ENCODE measurements at regions not wholly inside any gene's neighbourhood (a gene's known extent, or its start where the extent isn't known, plus 50 kb on each side); places are given as distances from the start of the nearest gene placed in this dataset.
"Not testable (repeated sequence)": the region's sequence is repeated elsewhere in the genome, so short reads cannot be mapped to it uniquely, and the experiment has no call there.

GRCh38 chr1:65034879-65035278, 68.5 kb upstream of the JAK1 start:
- H3K9ac ChIP-seq (ENCODE audit: low read length); intact Hi-C loops (cut with micrococcal nuclease); CTCF ChIA-PET; H3K9me3 ChIP-seq (ENCODE audit: low read length); H3K4me3 ChIP-seq (ENCODE audit: low read length); H3K27ac ChIP-seq (ENCODE audit: low read length); DNase-seq; H3K4me1 ChIP-seq (ENCODE audit: insufficient read depth, low read length); BruUV-seq (replicated peaks); ATAC-seq; H3F3A ChIP-seq (ENCODE audit: low read length, unreplicated experiment); H4K20me1 ChIP-seq (ENCODE audit: low read length); H3K36me3 ChIP-seq (ENCODE audit: low read depth, low read length); H3K27me3 ChIP-seq (ENCODE audit: low read length); H3K4me2 ChIP-seq (ENCODE audit: low read length); H3K79me2 ChIP-seq (ENCODE audit: low read length); H3K9me2 ChIP-seq (replicated peaks; ENCODE audit: low read length); H2AFZ ChIP-seq (ENCODE audit: low read length); POLR2A ChIA-PET (ENCODE audit: unreplicated experiment): not testable (repeated sequence)

- no peak overlapping the region for H3K4me3 ChIP-seq (ENCODE audit: low read length)
- no peaks in the 10 kb centered on the region for H3K9me2 ChIP-seq (replicated peaks; ENCODE audit: low read length)
- no peaks in the 10 kb centered on the region for H3K36me3 ChIP-seq (ENCODE audit: low read depth, low read length)
- intact Hi-C loops (cut with micrococcal nuclease), result no loop called here
- no peaks in the 10 kb centered on the region for H3K9me3 ChIP-seq (ENCODE audit: low read length)
- H3K27ac ChIP-seq (ENCODE audit: low read length), result no peak overlapping the region
- no peak overlapping the region for H2AFZ ChIP-seq (ENCODE audit: low read length)
- no peak for ATAC-seq
- H3K4me1 ChIP-seq (ENCODE audit: insufficient read depth, low read length), result no peaks in the 10 kb centered on the region
- H3K9ac ChIP-seq (ENCODE audit: low read length), result no peak overlapping the region
- H3K4me2 ChIP-seq (ENCODE audit: low read length), result no peak overlapping the region
- H3K79me2 ChIP-seq (ENCODE audit: low read length), result no peaks in the 10 kb centered on the region
- H3K27me3 ChIP-seq (ENCODE audit: low read length), result no peaks in the 10 kb centered on the region
- BruUV-seq (replicated peaks), result no TSS peak
- peak; percentile 32 for DNase-seq
- ChIA-PET CTCF (no interaction called here), POLR2A (ENCODE audit: unreplicated experiment) (no interaction called here)
- H4K20me1 ChIP-seq (ENCODE audit: low read length), result no peaks in the 10 kb centered on the region
- TF ChIP-seq CTCF (conservative IDR thresholded peaks at IDR 0.05; ENCODE audit: low read depth, low read length), result no peak
- no peak for TF ChIP-seq EZH2phosphoT487 (IDR thresholded peaks at IDR 0.05; ENCODE audit: borderline replicate concordance, low read length)
- no peak for TF ChIP-seq EZH2 (IDR thresholded peaks at IDR 0.05; ENCODE audit: low read length, unreplicated experiment)
- no peaks in the 10 kb centered on the region for H3F3A ChIP-seq (ENCODE audit: low read length, unreplicated experiment)
These were observed 70.3 kb upstream of the JAK1 start for GRCh38 chr1:65036570-65037051.

GRCh38 chr1:65039066-65039465, 72.7 kb upstream of the JAK1 start:
- intact Hi-C loops (cut with micrococcal nuclease), result no loop called here
- BruUV-seq (replicated peaks), result no TSS peak
- Histone ChIP-seq H3K9ac (ENCODE audit: low read length) (no peak overlapping the region), H2AFZ (ENCODE audit: low read length) (no peak overlapping the region), H3K27me3 (ENCODE audit: low read length) (no peaks in the 10 kb centered on the region), H3K36me3 (ENCODE audit: low read depth, low read length) (no peaks in the 10 kb centered on the region), H3K79me2 (ENCODE audit: low read length) (no peaks in the 10 kb centered on the region), H3F3A (ENCODE audit: low read length, unreplicated experiment) (no peaks in the 10 kb centered on the region), H3K4me1 (ENCODE audit: insufficient read depth, low read length) (no peaks in the 10 kb centered on the region), H3K9me2 (replicated peaks; ENCODE audit: low read length) (no peaks in the 10 kb centered on the region), H3K9me3 (ENCODE audit: low read length) (no peaks in the 10 kb centered on the region), H3K4me3 (ENCODE audit: low read length) (no peak overlapping the region), H4K20me1 (ENCODE audit: low read length) (no peaks in the 10 kb centered on the region), H3K27ac (ENCODE audit: low read length) (no peak overlapping the region), H3K4me2 (ENCODE audit: low read length) (no peak overlapping the region)
- no peak for DNase-seq
- POLR2A ChIA-PET (ENCODE audit: unreplicated experiment), result no interaction called here
- TF ChIP-seq EZH2 (IDR thresholded peaks at IDR 0.05; ENCODE audit: low read length, unreplicated experiment), result no peak
- TF ChIP-seq EZH2phosphoT487 (IDR thresholded peaks at IDR 0.05; ENCODE audit: borderline replicate concordance, low read length), result no peak
- ATAC-seq, result no peak
- CTCF ChIA-PET, result no interaction called here

- H3F3A ChIP-seq (ENCODE audit: low read length, unreplicated experiment), result no peaks in the 10 kb centered on the region
- no peak overlapping the region for H2AFZ ChIP-seq (ENCODE audit: low read length)
- no peaks in the 10 kb centered on the region for H4K20me1 ChIP-seq (ENCODE audit: low read length)
- no peak for TF ChIP-seq EZH2 (IDR thresholded peaks at IDR 0.05; ENCODE audit: low read length, unreplicated experiment)
- no peak for TF ChIP-seq CTCF (conservative IDR thresholded peaks at IDR 0.05; ENCODE audit: low read depth, low read length)
- no peak for TF ChIP-seq EZH2phosphoT487 (IDR thresholded peaks at IDR 0.05; ENCODE audit: borderline replicate concordance, low read length)
- no peak overlapping the region for H3K4me3 ChIP-seq (ENCODE audit: low read length)
- H3K4me1 ChIP-seq (ENCODE audit: insufficient read depth, low read length), result no peaks in the 10 kb centered on the region
- DNase-seq (no peak), ATAC-seq (no peak)
- H3K9me2 ChIP-seq (replicated peaks; ENCODE audit: low read length), result no peaks in the 10 kb centered on the region
- no peak overlapping the region for H3K9ac ChIP-seq (ENCODE audit: low read length)
- H3K27ac ChIP-seq (ENCODE audit: low read length), result no peak overlapping the region
- H3K79me2 ChIP-seq (ENCODE audit: low read length), result no peaks in the 10 kb centered on the region
- no peaks in the 10 kb centered on the region for H3K27me3 ChIP-seq (ENCODE audit: low read length)
- BruUV-seq (replicated peaks), result no TSS peak
- ChIA-PET POLR2A (ENCODE audit: unreplicated experiment) (no interaction called here), CTCF (no interaction called here)
- no peak overlapping the region for H3K4me2 ChIP-seq (ENCODE audit: low read length)
- intact Hi-C loops (cut with micrococcal nuclease), result no loop called here
- no peaks in the 10 kb centered on the region for H3K36me3 ChIP-seq (ENCODE audit: low read depth, low read length)
- H3K9me3 ChIP-seq (ENCODE audit: low read length), result no peaks in the 10 kb centered on the region
These were observed 73.2 kb upstream of the JAK1 start for GRCh38 chr1:65039508-65039907.

Data from PC-3 (cell line).